ENCODE measurements at regions not wholly inside any gene's neighbourhood (a gene's known extent, or its start where the extent isn't known, plus 50 kb on each side); places are given as distances from the start of the nearest gene placed in this dataset.
"Not testable (repeated sequence)": the region's sequence is repeated elsewhere in the genome, so short reads cannot be mapped to it uniquely, and the experiment has no call there.

DNA sequence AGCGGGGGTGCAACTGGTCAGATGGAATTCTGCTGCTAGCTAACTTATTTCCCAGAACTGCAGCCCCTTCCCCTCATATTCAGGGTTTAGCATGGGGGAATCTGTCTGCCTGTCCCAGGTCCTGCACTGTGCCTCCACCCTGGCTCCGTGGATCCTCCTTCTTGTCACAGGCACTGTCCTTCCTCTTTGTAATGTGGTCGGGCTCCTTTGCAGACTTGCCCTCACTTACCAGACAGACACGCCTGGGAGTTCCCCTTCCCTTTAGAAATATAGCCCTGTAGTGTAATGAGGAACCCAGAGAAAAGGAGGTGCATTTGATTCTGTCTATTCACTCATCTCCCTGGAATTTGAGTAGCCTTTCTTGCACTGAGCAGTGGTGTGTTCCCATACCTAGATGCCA, 108.7 kb downstream of the TRIM43 start:
- peaks cover 38% of the 10 kb centered on the region for H3K27me3 Mint-ChIP-seq
- H3K4me1 Mint-ChIP-seq (ENCODE audit: low read depth): no peaks in the 10 kb centered on the region

DNA sequence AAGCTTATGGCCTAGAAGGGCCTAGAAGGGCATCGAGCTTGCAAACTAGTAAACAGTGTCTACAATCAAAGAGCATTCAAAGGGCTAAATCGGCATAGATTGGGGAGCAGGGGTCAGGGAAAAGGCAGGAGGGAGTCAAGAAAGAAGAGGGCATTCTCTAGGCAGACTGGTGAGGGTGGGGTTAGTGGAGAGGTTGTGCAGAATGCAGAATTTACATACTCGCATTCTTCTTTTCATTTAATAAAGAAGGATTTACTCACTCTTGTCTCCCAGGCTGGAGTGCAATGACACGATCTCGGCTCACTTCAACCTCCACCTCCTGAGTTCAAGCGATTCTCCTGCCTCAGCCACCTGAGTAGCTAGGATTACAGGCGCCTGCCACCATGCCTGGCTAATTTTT, 110.7 kb downstream of the TRIM43 start:
- H3K27ac Mint-ChIP-seq: no peak overlapping the region
- no peaks in the 10 kb centered on the region for H3K4me1 Mint-ChIP-seq (ENCODE audit: low read depth)
- peaks cover 25% of the 10 kb centered on the region for H3K27me3 Mint-ChIP-seq
- no peaks in the 10 kb centered on the region for H3K9me3 Mint-ChIP-seq
- H3K36me3 Mint-ChIP-seq (ENCODE audit: low read depth): no peaks in the 10 kb centered on the region
- no peak overlapping the region for H3K4me3 Mint-ChIP-seq

More for the DNA sequence above, 108.7 kb downstream of the TRIM43 start:
- Mint-ChIP-seq H3K9me3 (no peaks in the 10 kb centered on the region), H3K4me3 (no peak overlapping the region), H3K27ac (no peak overlapping the region), H3K36me3 (ENCODE audit: low read depth) (no peaks in the 10 kb centered on the region)

DNA sequence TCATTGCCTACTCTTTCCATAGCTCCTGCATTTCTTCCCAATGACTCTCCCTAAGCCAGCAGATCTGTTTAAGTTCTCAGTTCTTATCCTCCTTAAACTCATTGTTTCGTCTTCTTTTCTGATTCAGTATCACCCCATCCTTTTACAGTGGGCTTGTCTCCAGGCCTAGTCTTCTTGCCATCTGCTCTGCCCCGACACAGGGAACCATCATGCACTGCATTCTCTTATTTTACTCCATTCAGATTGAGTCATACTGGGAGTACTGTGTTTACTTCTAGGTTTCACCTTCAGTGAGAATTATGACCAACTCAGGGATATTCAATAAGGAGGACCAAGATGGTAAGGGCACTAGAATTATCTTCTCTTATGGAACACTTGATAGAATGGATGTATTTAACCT, 115.4 kb downstream of the TRIM43 start:
- H3K4me1 Mint-ChIP-seq (ENCODE audit: low read depth); H3K36me3 Mint-ChIP-seq (ENCODE audit: low read depth); H3K4me3 Mint-ChIP-seq; H3K9me3 Mint-ChIP-seq; H3K27ac Mint-ChIP-seq: not testable (repeated sequence)
- H3K27me3 Mint-ChIP-seq: peaks cover 19% of the 10 kb centered on the region

DNA sequence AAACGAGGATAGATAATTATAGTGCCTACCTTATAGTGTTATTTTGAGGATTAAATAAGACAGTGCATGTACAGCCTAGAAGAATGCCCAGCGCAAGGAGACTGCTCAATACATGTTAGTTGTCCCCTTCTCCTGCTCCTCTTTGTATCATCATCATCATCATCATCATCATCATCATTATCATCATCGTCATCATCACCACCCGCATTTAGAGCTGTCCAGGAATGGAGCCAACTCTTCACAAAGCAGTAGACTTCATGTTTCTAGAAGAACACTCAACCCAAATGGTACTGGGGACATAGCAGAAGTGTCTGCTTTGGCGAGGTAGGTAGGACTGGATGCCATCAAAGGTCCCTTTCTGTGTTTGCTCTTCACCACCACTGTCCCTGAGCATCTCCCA, 116.0 kb downstream of the TRIM43 start:
- H3K27me3 Mint-ChIP-seq: peaks cover 19% of the 10 kb centered on the region
- no peaks in the 10 kb centered on the region for H3K36me3 Mint-ChIP-seq (ENCODE audit: low read depth)
- no peak overlapping the region for H3K4me3 Mint-ChIP-seq
- no peaks in the 10 kb centered on the region for H3K9me3 Mint-ChIP-seq
- no peaks in the 10 kb centered on the region for H3K4me1 Mint-ChIP-seq (ENCODE audit: low read depth)
- H3K27ac Mint-ChIP-seq: no peak overlapping the region

GRCh38 chr2:95709831-95710230, 118.0 kb downstream of the TRIM43 start:
- no peak overlapping the region for H3K27ac Mint-ChIP-seq
- no peak overlapping the region for H3K4me3 Mint-ChIP-seq
- no peaks in the 10 kb centered on the region for H3K4me1 Mint-ChIP-seq (ENCODE audit: low read depth)
- H3K9me3 Mint-ChIP-seq: no peaks in the 10 kb centered on the region
- H3K36me3 Mint-ChIP-seq (ENCODE audit: low read depth): no peaks in the 10 kb centered on the region
- peaks cover 10% of the 10 kb centered on the region for H3K27me3 Mint-ChIP-seq

GRCh38 chr2:95713470-95714177, 121.8 kb downstream of the TRIM43 start:
- not testable (repeated sequence) for H3K9me3 Mint-ChIP-seq

GRCh38 chr2:95714398-95714797, 122.6 kb downstream of the TRIM43 start:
- not testable (repeated sequence) for H3K4me3 Mint-ChIP-seq; H3K27me3 Mint-ChIP-seq; H3K27ac Mint-ChIP-seq; H3K9me3 Mint-ChIP-seq; H3K36me3 Mint-ChIP-seq (ENCODE audit: low read depth); H3K4me1 Mint-ChIP-seq (ENCODE audit: low read depth)

More at GRCh38 chr2:95713470-95714177, 121.8 kb downstream of the TRIM43 start:
- not testable (repeated sequence) for H3K27ac Mint-ChIP-seq; H3K4me3 Mint-ChIP-seq; H3K36me3 Mint-ChIP-seq (ENCODE audit: low read depth); H3K4me1 Mint-ChIP-seq (ENCODE audit: low read depth); H3K27me3 Mint-ChIP-seq

DNA sequence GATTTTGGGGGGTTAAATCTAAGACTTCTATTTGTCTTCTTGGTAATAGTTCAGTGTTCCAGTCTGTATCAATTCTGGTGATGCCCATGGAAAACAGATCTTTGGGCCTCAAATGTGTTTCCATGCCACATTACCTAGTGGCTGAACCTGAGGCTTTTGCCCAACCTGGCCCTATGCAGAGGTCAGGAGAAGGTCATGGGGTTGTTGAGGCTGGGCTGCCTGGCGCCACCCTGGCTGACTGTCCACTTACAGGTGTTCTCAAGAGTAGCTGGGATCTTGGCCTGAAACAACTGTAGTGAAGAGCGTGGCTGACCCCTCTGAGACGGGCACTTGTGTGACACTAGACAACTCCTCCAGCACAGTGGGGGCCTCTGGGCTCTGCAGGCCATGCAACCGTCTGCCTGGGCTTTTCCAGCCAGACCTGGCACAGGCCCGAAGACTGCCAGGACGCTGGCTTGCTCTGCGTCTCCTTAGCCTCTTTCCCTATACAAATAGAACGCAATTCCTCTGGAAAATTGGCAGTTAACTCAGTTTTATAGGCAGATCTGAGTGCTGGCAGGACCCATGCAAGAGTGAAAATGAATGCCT, 127.8 kb downstream of the TRIM43 start:
- H3K36me3 Mint-ChIP-seq (ENCODE audit: low read depth): no peaks in the 10 kb centered on the region
- H3K4me1 Mint-ChIP-seq (ENCODE audit: low read depth): no peaks in the 10 kb centered on the region
- no peaks in the 10 kb centered on the region for H3K9me3 Mint-ChIP-seq
- H3K27ac Mint-ChIP-seq: no peak overlapping the region
- no peaks in the 10 kb centered on the region for H3K27me3 Mint-ChIP-seq
- H3K4me3 Mint-ChIP-seq: no peak overlapping the region

DNA sequence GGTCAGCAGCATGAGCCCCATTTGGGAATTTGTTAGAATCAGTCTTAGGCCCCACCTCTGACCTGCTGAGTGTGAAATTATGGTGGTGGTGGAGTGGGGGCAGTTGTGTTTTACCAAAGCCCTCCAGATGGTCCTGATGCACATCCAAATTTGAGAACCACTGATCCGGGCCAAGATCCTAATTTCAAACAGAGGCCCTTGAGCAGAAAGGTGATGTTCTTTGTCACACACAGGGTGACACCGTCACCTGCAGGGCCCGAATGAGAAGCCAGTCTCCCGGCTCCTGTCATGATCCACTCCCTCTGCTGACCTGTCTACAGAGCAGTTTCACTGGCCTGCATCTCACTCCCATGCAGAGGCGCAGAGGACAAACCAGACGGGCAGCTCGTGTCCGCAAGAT, 129.9 kb downstream of the TRIM43 start:
- H3K36me3 Mint-ChIP-seq (ENCODE audit: low read depth): no peaks in the 10 kb centered on the region
- no peak overlapping the region for H3K4me3 Mint-ChIP-seq
- H3K27ac Mint-ChIP-seq: no peak overlapping the region
- peaks cover 6% of the 10 kb centered on the region for H3K27me3 Mint-ChIP-seq
- no peaks in the 10 kb centered on the region for H3K4me1 Mint-ChIP-seq (ENCODE audit: low read depth)
- no peaks in the 10 kb centered on the region for H3K9me3 Mint-ChIP-seq

DNA sequence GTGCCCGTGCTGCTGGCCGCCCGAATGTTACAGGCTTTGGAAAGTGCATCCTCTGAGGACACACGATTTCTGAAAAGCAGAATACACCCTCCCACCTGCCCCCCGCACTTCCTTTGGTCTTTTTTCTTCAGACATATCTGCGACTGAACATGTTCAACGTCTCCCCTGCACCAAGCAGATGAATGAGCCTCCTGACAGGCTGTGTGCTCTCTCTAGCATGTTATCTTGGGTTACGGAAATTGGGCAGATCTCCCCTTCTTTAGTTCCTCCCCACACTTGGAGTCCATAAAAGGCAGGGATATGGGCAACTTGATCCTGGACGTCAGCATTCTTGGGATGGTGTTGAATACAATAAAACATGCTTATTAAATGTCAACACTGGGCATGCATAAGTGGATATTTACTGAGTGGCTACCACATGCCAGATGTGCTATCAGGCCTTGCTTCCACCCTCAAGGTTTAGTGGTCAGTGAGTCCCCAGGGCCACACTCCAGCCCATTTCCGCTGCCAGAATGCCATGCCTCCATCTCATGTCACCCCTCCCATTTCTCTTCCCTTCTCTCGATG, 130.4 kb downstream of the TRIM43 start:
- no peaks in the 10 kb centered on the region for H3K9me3 Mint-ChIP-seq
- no peaks in the 10 kb centered on the region for H3K36me3 Mint-ChIP-seq (ENCODE audit: low read depth)
- no peak overlapping the region for H3K27ac Mint-ChIP-seq
- H3K4me3 Mint-ChIP-seq: no peak overlapping the region
- H3K27me3 Mint-ChIP-seq: peaks cover 6% of the 10 kb centered on the region
- no peaks in the 10 kb centered on the region for H3K4me1 Mint-ChIP-seq (ENCODE audit: low read depth)

- H3K36me3 Mint-ChIP-seq (ENCODE audit: low read depth); H3K4me3 Mint-ChIP-seq; H3K9me3 Mint-ChIP-seq; H3K27ac Mint-ChIP-seq; H3K27me3 Mint-ChIP-seq; H3K4me1 Mint-ChIP-seq (ENCODE audit: low read depth): not testable (repeated sequence)
These were observed 131.9 kb downstream of the TRIM43 start for GRCh38 chr2:95723627-95724210.

DNA sequence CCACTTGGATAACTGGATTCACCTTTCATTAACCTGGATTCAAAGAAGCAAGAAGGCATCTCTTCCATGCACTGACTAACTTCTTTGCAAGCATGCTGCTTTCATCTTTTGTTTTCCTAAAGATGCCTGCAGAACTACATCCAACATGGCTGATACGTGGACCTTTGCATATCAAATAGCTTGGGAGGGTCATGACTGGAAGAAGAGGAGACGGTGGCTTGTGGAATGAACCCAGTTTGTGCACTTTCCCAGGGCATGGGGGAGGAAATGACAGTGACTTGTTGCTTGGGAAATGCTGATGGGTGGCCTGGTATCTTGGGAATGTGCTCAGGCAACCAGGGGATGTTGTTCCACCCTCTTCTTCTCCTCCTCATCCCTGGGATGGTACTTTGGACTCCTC, 133.4 kb downstream of the TRIM43 start:
- not testable (repeated sequence) for H3K27ac Mint-ChIP-seq; H3K36me3 Mint-ChIP-seq (ENCODE audit: low read depth); H3K4me3 Mint-ChIP-seq; H3K4me1 Mint-ChIP-seq (ENCODE audit: low read depth); H3K9me3 Mint-ChIP-seq; H3K27me3 Mint-ChIP-seq

DNA sequence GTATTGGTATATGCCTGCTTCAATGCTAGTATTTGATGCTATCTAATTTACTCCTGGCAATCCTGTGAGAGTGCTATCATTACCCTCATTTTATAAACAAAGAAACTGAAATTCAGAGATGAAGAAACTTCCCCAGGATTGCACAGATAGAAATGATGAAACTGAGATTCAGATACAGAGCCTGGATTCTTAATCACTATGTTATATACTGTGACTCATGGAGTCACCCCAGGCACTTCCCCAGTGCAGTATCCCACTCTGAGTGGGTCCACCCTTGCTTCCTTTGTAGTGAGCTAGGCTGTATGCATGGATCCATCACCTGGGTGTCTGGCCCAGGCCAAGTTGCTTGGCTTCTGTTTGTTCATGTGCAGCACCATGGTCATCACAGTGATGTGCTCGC, 133.9 kb downstream of the TRIM43 start:
- not testable (repeated sequence) for H3K36me3 Mint-ChIP-seq (ENCODE audit: low read depth)

GRCh38 chr2:95727420-95727819, 135.6 kb downstream of the TRIM43 start:
- peaks cover 19% of the 10 kb centered on the region for H3K27me3 Mint-ChIP-seq

More for the DNA sequence above, 133.9 kb downstream of the TRIM43 start:
- not testable (repeated sequence) for H3K4me1 Mint-ChIP-seq (ENCODE audit: low read depth); H3K4me3 Mint-ChIP-seq; H3K9me3 Mint-ChIP-seq; H3K27me3 Mint-ChIP-seq; H3K27ac Mint-ChIP-seq

DNA sequence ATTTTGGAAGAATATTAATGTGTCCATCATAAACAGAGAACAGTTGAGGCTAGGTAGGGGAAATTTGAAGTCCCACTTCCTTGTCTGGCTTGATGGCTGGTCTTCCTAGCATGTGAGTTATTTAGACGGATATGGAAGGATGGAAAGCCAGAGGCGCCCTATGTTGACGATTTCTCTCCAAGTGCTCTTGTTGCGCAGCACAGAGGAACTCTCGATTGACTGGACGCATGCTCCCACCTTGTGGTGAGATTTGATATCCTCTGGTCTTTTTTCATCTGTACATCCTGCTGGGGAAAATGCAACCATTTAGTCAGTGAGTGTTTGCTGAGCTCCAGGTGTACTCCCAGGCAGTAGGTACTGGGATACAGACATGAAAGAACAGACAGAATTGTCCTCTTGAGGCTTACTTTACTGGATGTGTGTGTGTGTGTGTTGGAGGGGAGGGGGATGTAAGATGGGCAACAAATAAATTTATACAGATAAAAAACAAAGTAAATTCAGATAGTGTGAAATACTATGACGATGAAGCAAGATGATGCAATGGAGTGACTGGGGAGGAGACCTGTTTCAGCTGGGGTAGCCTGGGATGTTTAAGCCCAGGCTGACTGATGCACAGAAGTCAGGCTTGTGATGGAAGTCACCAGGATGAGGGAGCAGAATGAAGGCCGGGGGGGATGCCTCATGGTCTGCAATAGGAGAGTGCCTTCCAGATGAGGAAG, 137.2 kb downstream of the TRIM43 start:
- H3K36me3 Mint-ChIP-seq (ENCODE audit: low read depth): no peaks in the 10 kb centered on the region

More at GRCh38 chr2:95727420-95727819, 135.6 kb downstream of the TRIM43 start:
- not testable (repeated sequence) for H3K36me3 Mint-ChIP-seq (ENCODE audit: low read depth); H3K4me3 Mint-ChIP-seq; H3K9me3 Mint-ChIP-seq; H3K27ac Mint-ChIP-seq; H3K4me1 Mint-ChIP-seq (ENCODE audit: low read depth)

More for the DNA sequence above, 137.2 kb downstream of the TRIM43 start:
- Mint-ChIP-seq H3K9me3 (no peaks in the 10 kb centered on the region), H3K4me1 (ENCODE audit: low read depth) (no peaks in the 10 kb centered on the region), H3K4me3 (no peak overlapping the region), H3K27me3 (peaks cover 24% of the 10 kb centered on the region), H3K27ac (no peak overlapping the region)

All from stimulated activated naive CD8-positive, alpha-beta T cell treated with anti-CD3 and anti-CD28 coated beads, Interleukin-15, Interleukin-2, amounts not matched to agents 100 ng/mL and 50 ng/mL, for 24 hours (primary cell).